ENCODE measurements at regions not wholly inside any gene's neighbourhood (a gene's known extent, or its start where the extent isn't known, plus 50 kb on each side); places are given as distances from the start of the nearest gene placed in this dataset.

DNA sequence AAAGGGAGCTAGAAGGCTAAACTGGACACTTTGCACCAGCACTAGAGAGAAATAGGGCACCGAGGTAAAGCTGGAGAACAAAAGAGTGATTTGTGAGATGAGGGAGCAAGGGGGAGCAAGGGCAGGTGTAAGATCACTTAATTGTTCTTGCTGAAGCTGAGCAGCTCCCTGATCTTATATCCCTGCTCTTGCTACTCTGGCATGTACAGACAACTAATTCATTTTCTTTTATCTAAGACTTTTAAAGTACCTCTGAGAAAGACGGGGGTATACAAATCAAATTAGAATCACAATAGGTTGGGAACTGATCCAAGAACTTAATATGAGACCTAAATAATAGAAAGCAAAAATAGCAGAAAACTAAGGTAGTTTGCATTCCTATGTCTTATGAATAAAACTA lies 381.7 kb upstream of the POU3F2 start:
- no peak overlapping the region for H3K27ac Mint-ChIP-seq
- H3K4me1 Mint-ChIP-seq (ENCODE audit: low read depth): no peaks in the 10 kb centered on the region
- no peaks in the 10 kb centered on the region for H3K9me3 Mint-ChIP-seq
- H3K27me3 Mint-ChIP-seq: no peaks in the 10 kb centered on the region
- no peak overlapping the region for H3K4me3 Mint-ChIP-seq
- no peaks in the 10 kb centered on the region for H3K36me3 Mint-ChIP-seq (ENCODE audit: low read depth)

DNA sequence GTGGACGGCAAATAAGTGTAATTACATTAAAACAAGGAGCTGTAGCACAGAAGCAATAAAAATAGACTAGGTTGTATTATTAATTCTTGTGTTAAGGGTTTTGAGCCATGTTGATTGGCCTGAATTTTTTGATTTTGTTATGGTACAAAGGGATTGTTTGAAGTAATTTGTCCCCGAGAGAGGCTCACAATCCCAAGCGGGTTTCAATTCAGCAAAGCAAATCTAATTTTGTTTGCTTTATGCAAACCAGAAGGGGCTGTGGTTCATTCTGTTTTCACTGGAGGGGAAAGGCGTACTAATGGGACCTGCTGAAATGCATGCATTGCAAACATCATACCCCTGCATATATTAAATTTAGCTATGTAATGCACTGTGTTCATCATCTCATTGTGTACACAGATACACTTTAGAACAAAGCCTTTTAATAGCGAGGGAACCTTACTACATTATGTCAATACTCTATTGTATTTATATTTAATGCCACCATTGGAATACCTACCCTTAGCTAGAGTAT lies 379.5 kb upstream of the POU3F2 start:
- Mint-ChIP-seq H3K36me3 (ENCODE audit: low read depth) (no peaks in the 10 kb centered on the region), H3K27ac (no peak overlapping the region), H3K4me1 (ENCODE audit: low read depth) (no peaks in the 10 kb centered on the region), H3K27me3 (no peaks in the 10 kb centered on the region), H3K9me3 (no peaks in the 10 kb centered on the region), H3K4me3 (no peak overlapping the region)

DNA sequence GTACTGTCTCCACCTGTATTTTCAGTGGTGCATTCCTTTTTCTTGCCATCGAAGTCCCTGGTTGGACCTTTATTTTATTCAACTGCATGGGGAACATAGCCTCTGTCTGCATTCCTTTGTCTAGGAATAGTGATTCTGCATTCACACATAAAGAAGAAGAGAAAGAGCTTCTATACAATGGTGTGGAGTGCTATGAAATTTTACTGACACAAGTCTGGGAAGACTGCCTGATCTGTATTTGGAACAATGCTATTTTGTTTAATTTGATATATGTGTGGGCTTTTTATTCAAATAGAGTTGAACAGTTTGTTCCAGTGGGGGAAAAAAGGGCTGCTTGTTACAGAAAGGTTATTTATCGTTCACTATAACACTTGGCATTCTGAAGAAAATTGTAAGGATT lies 375.7 kb upstream of the POU3F2 start:
- Mint-ChIP-seq H3K36me3 (ENCODE audit: low read depth) (no peaks in the 10 kb centered on the region), H3K4me3 (no peak overlapping the region), H3K4me1 (ENCODE audit: low read depth) (no peaks in the 10 kb centered on the region), H3K27ac (no peak overlapping the region), H3K27me3 (no peaks in the 10 kb centered on the region), H3K9me3 (no peaks in the 10 kb centered on the region)

DNA sequence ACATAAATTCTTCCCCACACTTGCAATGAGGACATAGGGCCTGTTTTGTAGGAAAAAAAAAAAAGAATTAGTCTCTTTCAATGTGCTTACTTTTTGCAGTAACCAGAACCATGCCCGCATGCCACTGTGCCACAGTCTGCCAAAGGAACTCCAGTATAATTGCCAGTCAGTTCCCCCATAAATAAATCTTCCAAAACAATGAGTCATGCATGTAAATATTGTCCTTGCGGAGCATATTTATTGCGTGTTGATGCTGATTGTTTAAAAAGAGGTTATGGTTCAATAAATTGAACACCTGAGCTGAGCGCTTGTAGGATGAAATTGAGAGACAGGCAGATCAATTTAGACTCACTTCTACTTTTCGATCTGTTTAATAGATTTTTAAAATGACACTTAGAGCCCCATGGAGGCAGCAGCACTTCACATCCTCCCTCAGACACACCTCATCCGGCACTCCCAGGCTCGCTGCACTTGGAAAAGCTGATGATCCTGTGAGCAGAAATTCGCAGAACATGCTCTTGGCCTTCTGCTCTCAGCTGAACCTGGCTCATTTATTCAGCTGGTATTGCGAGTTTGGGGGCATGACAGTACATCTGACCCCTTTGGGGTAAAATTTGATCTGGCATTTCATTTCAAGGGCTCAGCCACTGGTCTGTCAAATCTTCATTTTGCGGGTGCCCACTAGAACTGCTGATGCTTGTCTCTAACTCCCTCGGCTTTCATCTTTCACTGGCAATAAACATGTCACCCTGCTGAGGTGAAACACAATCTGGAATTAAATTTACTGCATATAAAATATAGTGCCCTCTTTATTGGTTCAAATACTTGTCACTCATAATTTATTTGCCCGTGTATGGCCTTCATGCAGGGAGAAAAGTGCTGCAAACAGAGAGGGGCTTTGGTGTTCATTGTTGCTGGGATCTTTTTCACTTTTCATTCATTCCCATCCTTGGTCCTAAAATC lies 371.1 kb upstream of the POU3F2 start:
- no peak overlapping the region for H3K27ac Mint-ChIP-seq
- H3K4me3 Mint-ChIP-seq: no peak overlapping the region
- H3K4me1 Mint-ChIP-seq (ENCODE audit: low read depth): no peaks in the 10 kb centered on the region
- no peaks in the 10 kb centered on the region for H3K27me3 Mint-ChIP-seq
- no peaks in the 10 kb centered on the region for H3K36me3 Mint-ChIP-seq (ENCODE audit: low read depth)
- H3K9me3 Mint-ChIP-seq: no peaks in the 10 kb centered on the region

DNA sequence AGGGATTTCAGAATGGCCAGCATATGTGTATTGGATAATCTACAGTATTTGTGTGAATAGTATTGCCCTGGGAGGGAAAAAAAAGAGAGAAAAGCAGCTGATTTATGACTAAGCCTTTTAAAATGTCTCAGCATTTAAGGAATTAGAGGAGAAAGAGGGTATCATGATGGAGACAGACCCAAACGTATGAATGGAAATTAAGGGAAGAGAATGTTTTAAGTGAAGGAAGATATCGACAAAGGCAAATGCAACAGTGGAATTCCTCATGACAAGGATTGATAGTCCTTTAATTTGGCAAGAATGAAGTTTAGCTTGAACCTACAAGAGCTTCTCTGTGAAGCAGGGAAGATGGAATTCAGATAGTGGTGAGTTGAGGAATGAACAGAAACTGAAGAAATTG lies 367.3 kb upstream of the POU3F2 start:
- no peaks in the 10 kb centered on the region for H3K36me3 Mint-ChIP-seq (ENCODE audit: low read depth)
- H3K4me1 Mint-ChIP-seq (ENCODE audit: low read depth): no peaks in the 10 kb centered on the region
- H3K9me3 Mint-ChIP-seq: peaks cover 11% of the 10 kb centered on the region
- no peak overlapping the region for H3K27ac Mint-ChIP-seq
- H3K4me3 Mint-ChIP-seq: no peak overlapping the region
- no peaks in the 10 kb centered on the region for H3K27me3 Mint-ChIP-seq

DNA sequence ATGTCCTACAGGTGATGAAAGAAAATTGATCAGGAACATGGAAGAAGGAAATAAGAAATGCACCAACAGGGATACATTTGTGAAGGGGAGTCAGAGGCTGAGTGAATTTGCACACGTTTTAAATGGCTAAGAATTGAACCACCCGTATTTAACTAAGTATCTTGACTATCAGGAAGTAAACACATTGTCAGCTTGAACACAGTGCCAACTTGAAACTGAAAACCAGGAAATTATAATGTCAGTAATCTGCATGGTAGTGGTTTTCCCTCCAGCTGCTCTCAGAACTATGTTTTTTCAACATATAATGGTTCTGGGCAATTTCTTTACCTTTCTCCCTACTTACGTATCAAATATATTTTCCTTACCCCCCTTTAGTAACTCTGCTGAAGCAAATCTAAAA lies 366.5 kb upstream of the POU3F2 start:
- no peaks in the 10 kb centered on the region for H3K27me3 Mint-ChIP-seq
- no peaks in the 10 kb centered on the region for H3K4me1 Mint-ChIP-seq (ENCODE audit: low read depth)
- H3K36me3 Mint-ChIP-seq (ENCODE audit: low read depth): no peaks in the 10 kb centered on the region
- H3K9me3 Mint-ChIP-seq: peaks cover 17% of the 10 kb centered on the region
- H3K4me3 Mint-ChIP-seq: no peak overlapping the region
- H3K27ac Mint-ChIP-seq: no peak overlapping the region

DNA sequence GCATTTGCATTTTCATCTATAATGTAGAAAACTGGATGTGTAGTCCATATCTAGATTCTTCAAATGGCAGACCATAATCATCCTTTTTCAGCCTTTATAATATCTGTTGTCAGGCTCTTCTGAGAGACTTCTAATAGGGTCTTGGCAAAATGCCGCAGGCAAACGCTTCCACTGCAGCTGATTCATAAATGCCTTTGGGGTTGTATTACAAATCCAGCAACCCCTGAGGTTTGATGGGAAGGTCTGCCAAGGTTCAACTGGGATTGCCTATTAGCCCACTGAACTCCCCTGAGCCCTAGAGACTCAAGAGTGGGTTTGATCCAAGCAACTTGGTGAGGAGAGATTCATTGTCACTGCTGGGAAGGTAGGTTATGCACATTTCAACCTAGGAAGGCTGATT lies 365.2 kb upstream of the POU3F2 start:
- Mint-ChIP-seq H3K27ac (no peak overlapping the region), H3K4me1 (ENCODE audit: low read depth) (no peaks in the 10 kb centered on the region), H3K27me3 (no peaks in the 10 kb centered on the region), H3K4me3 (no peak overlapping the region), H3K9me3 (peaks cover 17% of the 10 kb centered on the region), H3K36me3 (ENCODE audit: low read depth) (no peaks in the 10 kb centered on the region)

DNA sequence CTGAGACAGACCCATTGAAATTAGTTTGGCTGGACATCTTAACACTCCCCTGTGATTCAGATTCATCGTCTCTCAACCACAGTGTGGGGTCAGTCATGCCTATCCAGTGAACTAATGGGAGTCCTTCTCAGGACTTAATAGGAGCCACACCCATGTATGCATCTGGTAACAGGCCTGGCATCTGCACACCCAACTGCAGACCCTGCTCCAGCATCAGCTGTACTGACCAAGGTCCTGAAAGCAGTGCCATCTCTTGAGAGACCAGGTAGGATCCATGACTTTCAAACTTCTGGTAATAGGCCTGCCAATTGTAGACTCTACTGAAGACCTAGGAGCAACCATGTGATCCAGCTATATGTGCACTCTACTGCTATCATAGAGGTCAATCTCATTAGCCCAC lies 363.6 kb upstream of the POU3F2 start:
- H3K36me3 Mint-ChIP-seq (ENCODE audit: low read depth): no peaks in the 10 kb centered on the region
- no peaks in the 10 kb centered on the region for H3K4me1 Mint-ChIP-seq (ENCODE audit: low read depth)
- no peak overlapping the region for H3K4me3 Mint-ChIP-seq
- no peak overlapping the region for H3K27ac Mint-ChIP-seq
- H3K27me3 Mint-ChIP-seq: no peaks in the 10 kb centered on the region
- peaks cover 17% of the 10 kb centered on the region for H3K9me3 Mint-ChIP-seq

DNA sequence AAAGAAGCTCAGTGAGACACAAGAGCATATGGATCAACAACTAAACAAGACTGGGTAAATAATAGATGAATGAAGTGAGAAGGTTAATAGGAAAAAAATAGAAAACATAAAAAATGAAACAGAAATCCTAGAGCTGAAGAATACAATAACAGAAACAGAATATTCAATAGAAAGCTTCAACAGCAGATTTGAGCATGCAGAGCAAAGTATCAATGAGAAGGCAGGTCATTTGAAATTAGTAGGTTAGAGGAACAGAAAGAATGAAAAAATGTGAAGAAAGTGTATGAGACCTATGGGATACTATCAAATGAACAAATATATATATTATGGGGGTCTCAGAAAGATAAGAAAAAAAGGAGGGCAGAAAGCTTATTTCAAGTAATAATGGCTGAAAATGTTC lies 362.9 kb upstream of the POU3F2 start:
- Mint-ChIP-seq H3K9me3 (peaks cover 17% of the 10 kb centered on the region), H3K27me3 (no peaks in the 10 kb centered on the region), H3K36me3 (ENCODE audit: low read depth) (no peaks in the 10 kb centered on the region), H3K4me1 (ENCODE audit: low read depth) (no peaks in the 10 kb centered on the region), H3K4me3 (no peak overlapping the region), H3K27ac (no peak overlapping the region)

DNA sequence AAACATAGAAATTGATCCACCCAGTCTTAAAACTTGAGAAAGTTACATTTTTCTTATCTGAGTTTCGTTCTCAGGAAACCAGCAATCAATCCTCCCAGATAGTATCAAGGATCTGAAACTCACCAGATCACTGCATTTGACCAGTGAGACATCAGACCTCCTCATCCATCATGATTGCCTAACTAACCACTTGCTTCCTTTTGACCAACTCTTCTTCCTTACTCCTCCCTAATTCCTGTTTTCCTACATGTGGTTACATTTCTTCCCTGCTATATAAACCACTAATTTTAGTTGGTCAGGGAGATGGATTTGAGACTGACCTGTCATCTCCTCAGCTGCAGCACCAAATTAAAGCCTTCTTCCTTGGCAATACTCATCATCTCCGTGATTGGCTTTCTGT lies 357.1 kb upstream of the POU3F2 start:
- Mint-ChIP-seq H3K4me1 (ENCODE audit: low read depth) (no peaks in the 10 kb centered on the region), H3K4me3 (no peak overlapping the region), H3K36me3 (ENCODE audit: low read depth) (no peaks in the 10 kb centered on the region), H3K9me3 (peaks cover 14% of the 10 kb centered on the region), H3K27ac (no peak overlapping the region), H3K27me3 (no peaks in the 10 kb centered on the region)

DNA sequence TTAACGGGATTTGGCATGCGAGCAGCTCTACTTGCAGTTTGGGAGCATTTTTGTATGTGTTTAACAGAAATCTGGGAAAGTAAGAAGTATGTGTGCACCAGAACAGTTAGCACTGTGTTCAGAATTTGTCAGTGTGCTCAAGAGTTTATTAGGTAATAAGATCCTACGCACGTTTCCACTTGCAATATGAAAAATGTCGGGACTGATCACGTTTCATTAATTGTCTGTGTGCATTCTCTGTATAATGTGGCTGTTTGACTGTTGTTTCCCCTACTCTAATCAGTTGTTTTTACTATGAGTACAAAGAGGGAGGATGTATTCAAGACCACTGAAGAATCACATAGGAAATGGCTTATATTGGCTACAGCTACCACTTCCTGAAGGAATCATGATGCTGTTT lies 349.7 kb upstream of the POU3F2 start:
- H3K36me3 Mint-ChIP-seq (ENCODE audit: low read depth): no peaks in the 10 kb centered on the region
- H3K4me3 Mint-ChIP-seq: no peak overlapping the region
- no peaks in the 10 kb centered on the region for H3K4me1 Mint-ChIP-seq (ENCODE audit: low read depth)
- H3K27me3 Mint-ChIP-seq: no peaks in the 10 kb centered on the region
- no peak overlapping the region for H3K27ac Mint-ChIP-seq
- peaks cover 9% of the 10 kb centered on the region for H3K9me3 Mint-ChIP-seq

DNA sequence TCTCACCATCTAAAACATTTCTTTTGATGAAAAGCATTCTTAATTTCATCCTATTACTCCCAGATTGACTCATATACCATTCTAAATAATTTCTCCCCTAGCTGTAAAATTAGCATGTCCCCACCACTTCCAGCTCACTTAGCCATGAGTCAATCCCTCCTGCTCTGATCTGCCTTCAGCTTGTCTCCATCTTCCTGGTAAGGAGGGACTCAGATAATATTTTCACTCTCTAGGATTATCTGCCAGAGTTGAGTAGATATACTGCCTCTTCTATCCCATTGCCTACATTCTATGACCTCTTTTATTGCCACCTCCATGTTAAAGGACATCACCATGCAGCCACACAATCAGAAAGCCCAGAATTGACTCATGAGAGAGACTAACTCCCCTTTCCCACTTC lies 348.8 kb upstream of the POU3F2 start:
- Mint-ChIP-seq H3K27ac (no peak overlapping the region), H3K4me1 (ENCODE audit: low read depth) (no peaks in the 10 kb centered on the region)

DNA sequence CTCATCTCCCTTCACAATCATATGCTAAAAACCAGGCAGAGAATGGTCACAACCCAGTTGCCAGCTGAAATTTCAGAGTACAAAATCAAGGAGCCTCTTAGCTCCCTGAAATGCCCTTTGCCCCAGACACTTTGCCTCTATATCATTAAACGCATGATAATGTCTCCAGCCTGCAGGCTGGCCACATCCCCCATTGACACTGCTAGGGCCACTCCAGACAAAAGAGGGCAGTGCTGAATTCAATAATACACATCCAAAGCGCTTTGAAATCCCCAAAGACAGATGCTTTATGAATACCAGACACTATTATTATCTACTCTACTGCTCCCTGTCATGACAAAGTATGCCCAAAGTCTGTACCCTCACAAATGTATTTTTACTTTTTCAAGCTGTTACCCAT lies 348.3 kb upstream of the POU3F2 start:
- no peak overlapping the region for H3K27ac Mint-ChIP-seq
- no peaks in the 10 kb centered on the region for H3K9me3 Mint-ChIP-seq
- H3K36me3 Mint-ChIP-seq (ENCODE audit: low read depth): no peaks in the 10 kb centered on the region
- no peaks in the 10 kb centered on the region for H3K4me1 Mint-ChIP-seq (ENCODE audit: low read depth)
- H3K27me3 Mint-ChIP-seq: no peaks in the 10 kb centered on the region
- no peak overlapping the region for H3K4me3 Mint-ChIP-seq

More for the DNA sequence above, 348.8 kb upstream of the POU3F2 start:
- Mint-ChIP-seq H3K9me3 (no peaks in the 10 kb centered on the region), H3K36me3 (ENCODE audit: low read depth) (no peaks in the 10 kb centered on the region), H3K4me3 (no peak overlapping the region), H3K27me3 (no peaks in the 10 kb centered on the region)

DNA sequence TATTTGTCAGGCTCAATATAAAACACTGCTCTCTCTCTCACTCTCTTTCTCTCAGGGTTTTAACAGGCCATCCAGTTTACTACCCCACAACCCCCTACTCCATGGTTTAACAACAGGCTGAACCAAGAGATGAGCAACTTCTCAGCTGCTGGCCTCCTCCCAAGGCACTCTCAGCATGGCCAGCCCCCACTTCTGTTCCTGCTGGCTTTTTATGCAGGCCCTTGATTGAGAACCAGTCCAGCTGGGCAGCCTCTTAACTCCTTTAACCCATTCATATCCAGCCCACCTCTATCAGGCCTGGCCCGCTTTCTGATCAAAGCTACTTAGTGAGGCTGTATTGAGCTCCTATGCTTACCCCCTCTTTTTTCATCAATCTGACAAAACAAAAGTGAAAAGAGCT lies 346.8 kb upstream of the POU3F2 start:
- H3K9me3 Mint-ChIP-seq: no peaks in the 10 kb centered on the region
- no peak overlapping the region for H3K4me3 Mint-ChIP-seq
- no peaks in the 10 kb centered on the region for H3K27me3 Mint-ChIP-seq
- no peaks in the 10 kb centered on the region for H3K4me1 Mint-ChIP-seq (ENCODE audit: low read depth)
- no peak overlapping the region for H3K27ac Mint-ChIP-seq
- H3K36me3 Mint-ChIP-seq (ENCODE audit: low read depth): no peaks in the 10 kb centered on the region

DNA sequence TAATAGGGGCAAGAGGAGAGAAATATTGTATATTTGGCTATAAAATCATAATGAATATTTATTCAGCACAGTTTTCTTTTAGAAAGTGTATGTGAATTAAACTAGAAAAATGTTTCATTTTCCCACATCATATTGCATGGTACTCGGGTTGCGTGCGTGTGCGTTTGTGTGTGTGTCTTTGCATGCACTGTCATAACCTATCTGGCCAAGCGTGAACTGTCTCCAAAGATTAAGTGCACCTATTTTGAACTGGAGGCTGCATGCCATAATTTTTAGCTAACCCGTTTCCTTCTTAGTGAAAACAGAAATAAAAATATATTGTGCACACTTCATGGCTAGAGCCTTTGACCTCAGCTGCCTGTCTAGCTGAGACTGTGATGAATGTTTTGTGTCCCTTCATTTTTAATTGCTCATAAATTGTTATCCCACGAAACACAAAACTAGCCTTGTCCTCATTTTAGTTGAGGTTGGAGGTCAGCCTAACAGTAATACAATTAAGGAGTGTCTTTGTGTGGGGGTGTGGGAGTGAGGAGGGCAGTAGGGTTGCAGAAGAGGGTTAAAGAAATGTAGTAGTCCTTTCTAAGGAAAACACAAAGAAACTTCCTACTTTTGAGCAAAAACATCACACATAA lies 336.1 kb upstream of the POU3F2 start:
- Mint-ChIP-seq H3K27me3 (no peaks in the 10 kb centered on the region), H3K36me3 (ENCODE audit: low read depth) (no peaks in the 10 kb centered on the region), H3K9me3 (no peaks in the 10 kb centered on the region), H3K4me3 (no peak overlapping the region), H3K27ac (no peak overlapping the region), H3K4me1 (ENCODE audit: low read depth) (no peaks in the 10 kb centered on the region)

Measured in stimulated activated naive CD8-positive, alpha-beta T cell treated with anti-CD3 and anti-CD28 coated beads, Interleukin-15, Interleukin-2, amounts not matched to agents 100 ng/mL and 50 ng/mL, for 24 hours (primary cell).